Small intestine (tissue), 7 donors: ENCODE measurements at regions not wholly inside any gene's neighbourhood (a gene's known extent, or its start where the extent isn't known, plus 50 kb on each side); places are given as distances from the start of the nearest gene placed in this dataset.
"Not testable (repeated sequence)": the region's sequence is repeated elsewhere in the genome, so short reads cannot be mapped to it uniquely, and the experiment has no call there.

Experiments used
- DNase-seq, 2 donors: peaks; one replicate each; pipeline versions ENCODE4 v3.0.0 to v3.0.0-alpha.2; 2013
- FAIRE-seq: peaks from 2 replicates; lab custom pipeline; 2012; peaks lifted over from hg19 to GRCh38; lab: Jason Lieb, UNC
- H3K27ac ChIP-seq, 3 donors: one replicate each; pipeline ENCODE4 v1.5.1; 2013; ENCODE audit warnings: low read length in 2 of 3, mild to moderate bottlenecking in 2 of 3, control low read depth in 1 of 3, inconsistent platforms in 1 of 3, low read depth in 1 of 3, moderate library complexity in 1 of 3
- H3K27me3 ChIP-seq, 3 donors: one replicate each; pipeline ENCODE4 v1.6.1; 2013; ENCODE audit warnings: low read length in 3 of 3, inconsistent platforms in 1 of 3; ENCODE audit not compliant: control insufficient read depth in 3 of 3, insufficient read depth in 3 of 3
- H3K36me3 ChIP-seq, 3 donors: one replicate each; pipeline ENCODE4 v1.6.1; 2013; ENCODE audit warnings: low read length in 3 of 3, inconsistent platforms in 1 of 3, low read depth in 1 of 3, mild to moderate bottlenecking in 1 of 3, moderate library complexity in 1 of 3; ENCODE audit not compliant: control insufficient read depth in 3 of 3, insufficient read depth in 2 of 3
- H3K4me1 ChIP-seq, 3 donors: one replicate each; pipeline ENCODE4 v1.6.1; 2013; ENCODE audit warnings: low read length in 2 of 3, inconsistent platforms in 1 of 3, low read depth in 1 of 3, mild to moderate bottlenecking in 1 of 3, moderate library complexity in 1 of 3; ENCODE audit not compliant: control insufficient read depth in 3 of 3, insufficient read depth in 2 of 3
- H3K4me3 ChIP-seq, 3 donors: one replicate each; pipeline ENCODE4 v1.5.1; 2013; ENCODE audit warnings: low read length in 3 of 3, control low read depth in 1 of 3, inconsistent platforms in 1 of 3, low read depth in 1 of 3, mild to moderate bottlenecking in 1 of 3, moderate library complexity in 1 of 3
- H3K9me3 ChIP-seq, 2 donors: one replicate each; pipeline ENCODE4 v1.6.1; 2013; ENCODE audit warnings: low read depth in 1 of 2, low read length in 1 of 2; ENCODE audit not compliant: control insufficient read depth in 2 of 2, insufficient read depth in 1 of 2
- WGBS, 3 donors: extraction: QIAGEN DNeasy Blood & Tissue Kit; methylation state at CpG; one replicate each; pipeline ENCODE4 v1.1.7; 2013; 5-methylcytosine and 5-hydroxymethylcytosine counted together
- donor health status: healthy with polysubstance abuse.
- donor health status: control.
- donor health status: control.
- donor health status: Bipolar disorder and iron deficiency.
- donor health status: healthy.

DNA sequence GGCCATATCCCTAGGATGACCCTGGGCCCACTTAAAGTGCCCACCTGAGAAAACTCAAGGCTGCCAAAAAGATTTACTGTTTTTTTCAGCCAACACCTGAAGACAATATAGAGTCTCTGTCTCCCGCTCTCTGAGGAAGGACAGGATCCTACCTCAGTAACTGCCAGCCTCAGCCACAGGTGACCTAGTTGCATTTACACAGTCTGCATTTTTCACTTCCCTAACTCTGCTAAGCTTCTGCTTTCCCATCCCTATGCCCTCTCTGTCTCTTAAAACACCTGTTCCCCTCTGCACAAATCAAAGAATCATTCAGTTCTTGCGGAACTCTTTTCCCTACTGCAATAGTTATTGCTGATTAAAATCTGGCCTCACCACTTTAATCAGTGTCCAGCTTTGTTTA lies 609.5 kb downstream of the UQCRFS1 start:
- DNase-seq = no peak
- peaks cover 0 to 16% of the 10 kb centered on the region in 2 donors for H3K9me3 ChIP-seq
- H3K4me3 ChIP-seq = no peak overlapping the region
- no peaks in the 10 kb centered on the region for H3K36me3 ChIP-seq
- H3K27ac ChIP-seq = no peak overlapping the region
- WGBS, 3 donors = 87 to 90% (median 88%) methylated on average over 2 of the region's 2 CpGs
- FAIRE-seq = no peak
- no peaks in the 10 kb centered on the region for H3K4me1 ChIP-seq
- no peaks in the 10 kb centered on the region for H3K27me3 ChIP-seq

DNA sequence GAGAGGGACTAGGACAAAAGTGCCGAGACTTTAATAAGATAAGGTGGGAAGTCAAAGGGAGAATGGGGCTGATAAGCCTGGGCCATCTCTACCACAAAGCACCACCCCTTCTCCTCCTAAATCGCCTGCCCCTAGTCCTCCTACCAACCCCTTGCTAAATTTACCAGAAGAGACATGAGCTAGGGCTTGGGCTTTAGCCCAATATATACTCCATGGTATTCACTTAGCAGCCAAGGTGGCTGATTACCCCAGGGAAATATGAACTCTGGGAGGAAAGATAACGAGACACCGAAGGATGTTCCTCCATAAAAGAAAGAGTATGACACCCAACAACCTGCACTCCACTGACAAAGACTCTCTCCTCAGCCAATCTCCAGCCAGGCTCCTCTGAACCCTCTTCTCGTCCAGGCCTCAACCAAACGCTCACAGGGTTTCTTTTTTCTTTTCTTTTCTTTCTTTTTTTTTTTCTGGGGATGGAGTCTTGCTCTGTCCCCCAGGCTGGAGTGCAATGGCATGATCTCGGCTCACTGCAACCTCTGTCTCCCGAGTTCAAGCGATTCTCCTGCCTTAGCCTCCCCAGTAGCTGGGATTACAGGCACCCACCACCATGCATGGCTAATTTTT lies 610.2 kb downstream of the UQCRFS1 start:
- H3K4me1 ChIP-seq = no peaks in the 10 kb centered on the region
- H3K27me3 ChIP-seq = no peaks in the 10 kb centered on the region
- DNase-seq = no peak
- no peak overlapping the region for H3K27ac ChIP-seq
- no peak overlapping the region for H3K4me3 ChIP-seq
- no peak for FAIRE-seq
- WGBS, 3 donors = 75 to 83% (median 82%) methylated on average over 9 of the region's 9 CpGs
- H3K9me3 ChIP-seq = peaks cover 0 to 16% of the 10 kb centered on the region in 2 donors
- no peaks in the 10 kb centered on the region for H3K36me3 ChIP-seq

DNA sequence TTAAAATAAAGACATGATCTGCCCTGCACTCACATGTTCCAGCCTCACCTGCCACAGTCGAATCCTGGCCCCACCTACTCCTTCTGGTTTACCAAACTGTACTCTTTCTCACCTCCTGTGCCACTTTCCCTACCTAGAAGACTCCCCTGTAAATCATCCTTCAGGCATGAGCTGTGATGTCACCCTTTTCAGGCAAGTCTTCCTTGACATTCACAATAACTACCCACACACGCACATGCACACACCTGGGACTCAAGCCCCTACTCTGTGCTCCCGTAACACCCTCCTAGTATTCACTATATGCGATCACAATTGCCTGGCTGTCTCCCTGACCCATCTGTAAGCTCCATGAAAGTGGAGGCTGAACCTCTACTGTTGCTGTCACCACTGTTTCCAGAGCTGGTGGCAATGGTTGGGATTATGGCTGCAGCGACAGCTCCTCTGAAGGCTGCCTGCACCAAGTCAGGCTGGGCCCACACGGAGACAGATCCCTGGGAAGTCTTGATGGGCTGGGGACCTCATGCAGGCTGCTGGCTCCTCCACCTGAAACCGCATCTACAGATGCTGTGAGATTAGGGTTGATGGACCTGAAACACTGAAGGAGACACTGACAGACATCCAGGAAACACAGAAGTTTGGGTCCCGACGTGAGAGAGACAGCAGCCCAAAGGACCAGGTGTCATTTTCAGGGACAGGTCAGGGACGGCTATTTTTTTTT lies 611.1 kb downstream of the UQCRFS1 start:
- Histone ChIP-seq H3K36me3 (no peaks in the 10 kb centered on the region), H3K9me3 (peaks cover 0 to 7% of the 10 kb centered on the region in 2 donors), H3K27me3 (no peaks in the 10 kb centered on the region), H3K4me1 (no peaks in the 10 kb centered on the region), H3K4me3 (no peak overlapping the region), H3K27ac (no peak overlapping the region)
- 77 to 80% (median 77%) methylated on average over 10 of the region's 10 CpGs for WGBS, 3 donors
- DNase-seq (no peak), FAIRE-seq (no peak)

DNA sequence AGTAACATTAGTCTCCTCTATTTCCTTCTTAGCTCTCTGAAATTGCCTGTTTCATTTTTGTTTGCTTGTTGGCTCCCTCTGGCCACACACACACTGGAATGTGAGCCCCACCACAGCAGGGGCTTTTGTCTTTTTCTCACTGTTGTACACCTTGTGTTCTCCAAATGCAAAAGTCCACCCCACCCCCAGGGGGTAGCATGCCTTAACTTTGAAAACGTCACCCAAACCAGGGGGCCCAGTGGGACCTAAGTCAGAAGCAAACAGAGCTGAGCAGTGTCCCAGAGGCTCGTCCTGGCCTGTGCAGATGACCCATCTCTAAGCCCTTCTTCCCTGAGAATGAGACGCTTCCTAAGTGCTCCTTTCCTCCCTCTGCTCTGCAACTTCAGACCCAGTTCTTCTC lies 614.1 kb downstream of the UQCRFS1 start:
- Histone ChIP-seq H3K27me3 (no peaks in the 10 kb centered on the region), H3K27ac (no peak overlapping the region), H3K9me3 (no peaks in the 10 kb centered on the region), H3K36me3 (no peaks in the 10 kb centered on the region), H3K4me3 (no peak overlapping the region), H3K4me1 (no peaks in the 10 kb centered on the region)
- DNase-seq (no peak), FAIRE-seq (no peak)
- WGBS, 3 donors = 58 to 65% (median 62%) methylated on average over 3 of the region's 3 CpGs

DNA sequence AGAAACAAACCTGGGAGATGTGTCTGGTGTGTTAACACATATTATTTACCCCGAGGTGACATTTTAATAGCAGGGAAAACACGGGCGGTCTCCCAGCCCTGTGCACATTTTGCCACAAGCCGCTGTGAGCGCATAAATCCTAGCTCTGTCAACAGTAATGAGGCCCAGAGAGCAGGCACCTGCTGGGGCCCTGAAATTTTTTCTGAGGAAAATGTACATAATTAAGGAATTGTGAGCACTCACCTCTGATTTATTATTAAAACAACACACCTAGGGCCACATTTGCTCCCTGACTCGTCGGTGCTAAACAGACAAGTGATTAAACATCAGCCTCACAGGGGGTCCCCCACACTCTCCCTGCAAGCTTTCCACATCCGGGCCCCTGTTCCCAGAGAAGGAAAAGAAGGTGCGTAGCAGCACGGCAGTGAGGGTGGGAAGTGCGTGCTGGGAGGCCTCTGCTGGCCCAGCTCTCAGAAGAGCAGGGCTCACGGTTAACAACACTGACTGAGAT lies 616.3 kb downstream of the UQCRFS1 start:
- Histone ChIP-seq H3K27me3 (no peaks in the 10 kb centered on the region), H3K9me3 (no peaks in the 10 kb centered on the region), H3K4me3 (no peak overlapping the region), H3K27ac (no peak overlapping the region), H3K36me3 (no peaks in the 10 kb centered on the region), H3K4me1 (no peaks in the 10 kb centered on the region)
- 63 to 72% (median 65%) methylated on average over 12 of the region's 12 CpGs for WGBS, 3 donors
- no peak for FAIRE-seq
- DNase-seq = no peak

DNA sequence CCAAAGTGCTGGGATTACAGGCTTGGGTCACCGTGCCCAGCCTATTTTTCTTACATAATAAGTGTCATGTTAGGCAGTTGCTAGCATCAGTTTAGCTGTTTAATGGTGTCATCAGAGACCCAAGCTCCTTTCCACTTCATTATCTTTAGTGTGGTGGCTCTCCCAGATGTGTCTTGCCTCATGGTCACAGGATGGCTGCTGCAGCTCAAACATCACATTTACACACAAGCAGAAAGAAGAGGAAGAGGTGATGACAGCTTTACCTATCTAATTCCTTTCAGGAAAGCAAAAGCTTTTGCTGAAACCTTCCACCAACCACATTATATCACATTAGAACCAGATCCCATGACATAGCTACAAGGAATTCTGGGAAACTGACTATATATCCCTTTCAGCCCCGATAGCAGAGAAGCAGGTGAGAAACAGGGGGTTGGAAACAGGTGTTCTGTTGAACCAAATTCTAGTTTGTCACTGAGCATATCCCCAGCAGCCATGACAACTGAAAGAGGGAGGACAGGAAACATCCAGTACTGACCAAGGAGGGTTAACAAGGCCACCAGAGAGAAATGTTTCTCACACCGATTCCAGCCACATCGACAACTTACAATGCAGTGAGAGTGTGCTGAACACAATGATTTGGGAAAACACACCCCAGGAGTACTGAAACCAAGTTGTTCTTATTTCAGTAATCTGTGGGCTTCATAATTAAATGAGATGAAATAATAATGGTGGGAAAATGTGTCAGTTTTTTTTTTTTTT lies 617.0 kb downstream of the UQCRFS1 start:
- 73 to 81% (median 74%) methylated on average over 4 of the region's 4 CpGs for WGBS, 3 donors

DNA sequence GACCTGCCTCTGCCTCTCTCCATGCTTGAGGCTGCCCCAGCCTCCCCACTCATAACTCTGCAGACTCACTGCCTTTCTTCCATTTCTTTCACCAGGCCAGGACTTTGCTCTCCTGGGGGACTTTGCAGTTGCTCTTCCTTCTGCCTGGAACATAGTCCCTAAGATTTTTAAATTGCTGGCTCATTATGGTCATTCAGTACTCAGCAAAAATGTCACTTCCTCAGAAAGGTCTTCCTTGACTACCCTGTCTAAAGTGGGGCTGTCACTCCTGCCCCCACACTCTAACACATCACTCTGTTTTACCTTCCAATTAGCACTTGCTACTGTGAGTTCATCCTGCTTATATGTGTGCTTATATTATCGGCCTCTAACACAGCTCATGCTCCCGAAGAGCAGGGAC lies 618.2 kb downstream of the UQCRFS1 start:
- no peaks in the 10 kb centered on the region for H3K36me3 ChIP-seq

More for the DNA sequence above, 617.0 kb downstream of the UQCRFS1 start:
- Histone ChIP-seq H3K9me3 (no peaks in the 10 kb centered on the region), H3K4me3 (no peak overlapping the region), H3K27ac (no peak overlapping the region), H3K36me3 (no peaks in the 10 kb centered on the region), H3K4me1 (no peaks in the 10 kb centered on the region), H3K27me3 (no peaks in the 10 kb centered on the region)
- DNase-seq (no peak), FAIRE-seq (no peak)

DNA sequence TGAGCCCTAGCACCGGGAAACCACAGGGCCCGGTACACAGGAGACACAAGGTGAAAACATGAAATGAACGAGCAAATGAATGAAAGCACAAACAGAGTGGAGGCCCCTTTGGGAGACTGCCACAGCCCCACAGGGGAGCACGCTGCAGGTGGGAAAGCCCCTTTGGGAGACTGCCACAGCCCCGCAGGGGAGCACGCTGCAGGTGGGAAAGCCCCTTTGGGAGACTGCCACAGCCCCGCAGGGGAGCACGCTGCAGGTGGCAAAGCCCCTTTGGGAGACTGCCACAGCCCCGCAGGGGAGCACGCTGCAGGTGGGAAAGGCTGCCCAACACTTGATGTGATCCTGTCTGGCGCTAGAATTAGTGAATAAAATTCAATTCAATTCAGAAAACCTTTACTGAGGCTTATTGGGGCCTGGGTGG lies 623.0 kb downstream of the UQCRFS1 start:
- not testable (repeated sequence) for H3K27ac ChIP-seq, H3K4me3 ChIP-seq, H3K9me3 ChIP-seq, H3K36me3 ChIP-seq, FAIRE-seq, H3K4me1 ChIP-seq, H3K27me3 ChIP-seq, DNase-seq
- 51 to 67% (median 66%) methylated on average over 11 of the region's 11 CpGs for WGBS, 3 donors

More for the DNA sequence above, 618.2 kb downstream of the UQCRFS1 start:
- FAIRE-seq = no peak
- no peak overlapping the region for H3K4me3 ChIP-seq
- no peaks in the 10 kb centered on the region for H3K27me3 ChIP-seq
- H3K27ac ChIP-seq = no peak overlapping the region
- WGBS, 3 donors = 79 to 88% (median 83%) methylated on average over 2 of the region's 2 CpGs
- no peaks in the 10 kb centered on the region for H3K9me3 ChIP-seq
- DNase-seq = no peak
- no peaks in the 10 kb centered on the region for H3K4me1 ChIP-seq
